ENCODE measurements at regions not wholly inside any gene's neighbourhood (a gene's known extent, or its start where the extent isn't known, plus 50 kb on each side); places are given as distances from the start of the nearest gene placed in this dataset.

DNA sequence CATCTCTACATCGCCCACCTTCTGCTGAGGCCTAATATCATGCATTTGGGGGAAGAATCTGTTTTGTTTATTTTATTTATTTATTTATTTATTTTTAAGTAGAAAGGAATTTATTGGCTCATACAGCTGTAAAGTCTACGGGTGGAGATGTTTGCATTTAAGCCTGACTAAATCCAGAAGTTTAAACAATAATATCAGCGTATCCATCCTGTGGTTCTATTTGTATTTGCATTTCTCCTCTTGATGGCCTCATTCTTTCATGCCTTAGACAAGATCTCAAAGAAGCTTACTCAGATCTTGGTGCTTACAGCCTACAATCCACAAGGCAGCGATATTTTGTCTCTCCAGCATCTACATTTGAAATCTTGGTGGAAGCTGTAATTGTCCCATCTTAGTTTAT, 67.1 kb upstream of the CARD18 start:
- TF ChIP-seq, protein P1, sequence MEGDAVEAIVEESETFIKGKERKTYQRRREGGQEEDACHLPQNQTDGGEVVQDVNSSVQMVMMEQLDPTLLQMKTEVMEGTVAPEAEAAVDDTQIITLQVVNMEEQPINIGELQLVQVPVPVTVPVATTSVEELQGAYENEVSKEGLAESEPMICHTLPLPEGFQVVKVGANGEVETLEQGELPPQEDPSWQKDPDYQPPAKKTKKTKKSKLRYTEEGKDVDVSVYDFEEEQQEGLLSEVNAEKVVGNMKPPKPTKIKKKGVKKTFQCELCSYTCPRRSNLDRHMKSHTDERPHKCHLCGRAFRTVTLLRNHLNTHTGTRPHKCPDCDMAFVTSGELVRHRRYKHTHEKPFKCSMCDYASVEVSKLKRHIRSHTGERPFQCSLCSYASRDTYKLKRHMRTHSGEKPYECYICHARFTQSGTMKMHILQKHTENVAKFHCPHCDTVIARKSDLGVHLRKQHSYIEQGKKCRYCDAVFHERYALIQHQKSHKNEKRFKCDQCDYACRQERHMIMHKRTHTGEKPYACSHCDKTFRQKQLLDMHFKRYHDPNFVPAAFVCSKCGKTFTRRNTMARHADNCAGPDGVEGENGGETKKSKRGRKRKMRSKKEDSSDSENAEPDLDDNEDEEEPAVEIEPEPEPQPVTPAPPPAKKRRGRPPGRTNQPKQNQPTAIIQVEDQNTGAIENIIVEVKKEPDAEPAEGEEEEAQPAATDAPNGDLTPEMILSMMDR (IDR thresholded peaks at IDR 0.05) = no peak
- no peak for TF ChIP-seq POLR2A (IDR thresholded peaks at IDR 0.05)
- H3K4me3 ChIP-seq (ENCODE audit: low read depth, poor library complexity, severe bottlenecking) = no peak overlapping the region
- intact Hi-C loops (cut with DNase I; ENCODE audit: low total_unique reads) = no loop called here
- no peak for DNase-seq (ENCODE audit: low spot score in 2 of 2)
- 90 to 96% methylated on average over 4 of the region's 4 CpGs for WGBS, 2 donors

DNA sequence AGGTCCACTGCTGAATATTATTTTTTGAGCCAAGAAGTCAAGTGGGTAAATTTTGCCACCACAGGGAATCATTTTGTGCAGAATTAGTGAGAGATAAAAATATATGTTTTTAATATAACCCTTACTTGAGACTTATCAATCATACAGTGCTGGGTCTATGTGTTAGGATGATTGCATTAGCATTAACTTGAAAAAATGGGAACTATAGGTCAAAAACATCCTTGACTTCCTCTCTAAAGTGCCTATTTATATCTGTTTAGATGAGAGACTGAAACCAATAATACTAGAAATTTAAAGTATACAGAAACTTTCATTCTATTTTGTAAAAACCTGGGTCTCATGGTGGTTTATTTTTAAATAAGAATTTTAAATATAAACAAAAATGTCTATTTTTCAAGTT, 65.1 kb upstream of the CARD18 start:
- H3K4me3 ChIP-seq (ENCODE audit: low read depth, poor library complexity, severe bottlenecking) = no peak overlapping the region
- no peak for DNase-seq (ENCODE audit: low spot score in 2 of 2)
- no peak for TF ChIP-seq POLR2A (IDR thresholded peaks at IDR 0.05)
- TF ChIP-seq, protein P1 (IDR thresholded peaks at IDR 0.05) = no peak
- intact Hi-C loops (cut with DNase I; ENCODE audit: low total_unique reads) = no loop called here

DNA sequence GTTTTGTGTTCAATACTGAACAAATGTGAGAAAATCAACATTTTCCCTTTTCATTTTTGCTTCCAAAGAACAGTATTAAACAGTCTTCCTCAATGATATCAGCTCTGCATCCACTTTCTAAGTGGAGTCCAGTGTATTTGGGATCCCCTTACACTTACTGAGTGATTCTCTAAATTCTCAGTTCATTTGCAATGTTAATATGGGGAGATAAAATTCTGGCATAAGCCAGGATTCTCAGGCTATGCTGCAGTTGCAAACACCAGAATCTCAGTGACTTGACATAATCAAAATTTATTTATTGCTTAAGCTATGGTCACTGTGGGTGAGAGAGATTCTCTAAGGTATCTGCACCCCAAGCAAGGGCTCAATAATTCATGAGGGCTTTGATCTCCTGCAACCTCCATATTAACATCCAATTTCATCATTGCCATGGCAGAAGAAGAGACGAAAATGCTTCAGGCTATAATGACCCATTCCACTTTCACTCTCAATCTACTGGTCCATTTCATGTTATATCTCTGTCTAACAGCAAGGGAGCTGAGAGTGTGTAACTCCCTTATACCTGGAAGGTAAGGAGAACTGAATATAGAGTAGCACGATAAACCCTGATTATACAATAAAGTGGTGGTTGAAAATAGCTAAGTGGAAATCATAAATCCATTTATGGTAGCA, 64.1 kb upstream of the CARD18 start:
- WGBS, 2 donors = 72 to 87% methylated on average over 2 of the region's 2 CpGs
- intact Hi-C loops (cut with DNase I; ENCODE audit: low total_unique reads) = no loop called here

DNA sequence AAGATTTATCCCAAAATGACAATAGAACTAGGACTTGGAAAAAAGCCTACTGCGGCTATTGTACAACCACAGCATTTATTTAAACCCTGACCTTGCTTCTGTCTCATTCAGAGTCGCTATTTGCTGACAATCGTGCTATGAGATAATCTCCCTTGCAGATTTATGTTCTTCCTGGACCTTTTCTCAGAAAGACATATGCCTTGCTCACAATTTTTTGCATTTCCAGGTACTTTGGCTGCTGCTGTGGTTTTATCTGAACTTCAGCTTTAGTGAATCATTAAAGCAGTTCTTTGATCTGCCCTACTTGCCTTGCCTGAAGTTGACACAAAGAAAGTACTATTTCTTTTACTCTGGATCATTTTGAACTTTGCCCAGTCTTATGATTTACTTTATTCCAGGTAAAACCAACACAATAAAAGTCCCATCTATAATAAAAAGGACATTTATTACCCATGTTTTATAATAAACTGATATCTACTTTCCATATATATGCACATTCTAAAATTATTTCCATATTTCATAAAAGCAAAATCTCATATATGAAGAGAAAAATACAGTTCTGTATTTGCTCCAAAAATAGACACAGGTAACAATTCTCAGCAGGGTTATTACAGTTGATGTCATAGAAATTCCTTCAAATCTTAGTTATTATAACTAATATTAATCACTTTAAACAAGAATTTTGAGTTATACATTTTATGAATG, 63.4 kb upstream of the CARD18 start:
- no peak for DNase-seq (ENCODE audit: low spot score in 2 of 2)
- no peak overlapping the region for H3K4me3 ChIP-seq (ENCODE audit: low read depth, poor library complexity, severe bottlenecking)

More for the DNA sequence above, 64.1 kb upstream of the CARD18 start:
- no peak for DNase-seq (ENCODE audit: low spot score in 2 of 2)
- no peak overlapping the region for H3K4me3 ChIP-seq (ENCODE audit: low read depth, poor library complexity, severe bottlenecking)
- TF ChIP-seq, protein P1 (IDR thresholded peaks at IDR 0.05) = no peak
- TF ChIP-seq POLR2A (IDR thresholded peaks at IDR 0.05) = no peak

DNA sequence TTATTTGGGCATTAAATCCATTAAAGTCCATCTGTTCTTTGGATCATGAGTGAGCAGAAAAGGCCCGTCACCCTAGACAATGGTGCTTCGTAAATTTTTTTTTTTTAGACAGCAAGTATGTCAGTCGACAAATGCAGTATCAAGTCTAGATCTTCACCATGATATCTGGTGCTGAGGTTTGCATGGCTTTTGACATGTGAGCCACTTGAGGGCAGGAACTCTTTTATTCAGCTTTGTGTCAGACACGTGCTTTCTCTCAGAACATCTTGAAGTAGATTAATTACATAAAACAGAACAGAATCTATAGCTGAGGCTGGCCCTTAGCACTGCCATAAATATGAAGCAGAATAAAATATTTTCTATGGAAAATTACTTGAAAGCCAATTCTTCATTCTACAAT, 62.9 kb upstream of the CARD18 start:
- TF ChIP-seq, protein P1 (IDR thresholded peaks at IDR 0.05) = no peak
- no peak overlapping the region for H3K4me3 ChIP-seq (ENCODE audit: low read depth, poor library complexity, severe bottlenecking)
- WGBS, 2 donors = 75 to 91% methylated on average over 4 of the region's 4 CpGs
- intact Hi-C loops (cut with DNase I; ENCODE audit: low total_unique reads) = no loop called here
- no peak for DNase-seq (ENCODE audit: low spot score in 2 of 2)

More for the DNA sequence above, 63.4 kb upstream of the CARD18 start:
- 55 to 57% methylated on average over 3 of the region's 3 CpGs for WGBS, 2 donors
- TF ChIP-seq POLR2A (IDR thresholded peaks at IDR 0.05) = no peak
- TF ChIP-seq, protein P1 (IDR thresholded peaks at IDR 0.05) = no peak
- intact Hi-C loops (cut with DNase I; ENCODE audit: low total_unique reads) = no loop called here

Measured in lower leg skin (tissue), 4 donors.